OCI-LY1 (cell line): ENCODE measurements at regions not wholly inside any gene's neighbourhood (a gene's known extent, or its start where the extent isn't known, plus 50 kb on each side); places are given as distances from the start of the nearest gene placed in this dataset.

Source experiments
- H2AFZ ChIP-seq: fragments of 200-600 bp; sonication (generic), shearing (Covaris generic); 2 replicates; pipeline ENCODE4 v1.6.0; 2014; ENCODE audit warnings: antibody characterized with exemption, mild to moderate bottlenecking, low read length
- H3F3A ChIP-seq: fragments of 200-600 bp; sonication (generic), shearing (Covaris generic); 2 replicates; pipeline ENCODE4 v1.6.0; 2014; ENCODE audit warnings: mild to moderate bottlenecking, antibody characterized with exemption, low read length, moderate library complexity; ENCODE audit not compliant: insufficient read depth
- H3K27ac ChIP-seq: fragments of 200-600 bp; sonication (generic); 2 replicates; pipeline ENCODE4 v1.5.1; 2014; ENCODE audit warnings: low read length, mixed run types, mild to moderate bottlenecking, low read depth; ENCODE audit not compliant: poor library complexity, severe bottlenecking
- H3K27me3 ChIP-seq: fragments of 200-600 bp; sonication (generic); 2 replicates; pipeline ENCODE4 v1.6.0; 2014; ENCODE audit warnings: antibody characterized with exemption, mild to moderate bottlenecking, low read length, moderate library complexity; ENCODE audit not compliant: insufficient read depth
- H3K36me3 ChIP-seq: fragments of 200-600 bp; sonication (generic); 2 replicates; pipeline ENCODE4 v1.6.1; 2014; ENCODE audit warnings: mild to moderate bottlenecking, antibody characterized with exemption, low read length, moderate library complexity, mixed read lengths; ENCODE audit not compliant: insufficient read depth
- H3K4me1 ChIP-seq: fragments of 200-600 bp; sonication (generic); 2 replicates; pipeline ENCODE4 v1.5.1; 2014; ENCODE audit warnings: mild to moderate bottlenecking, low read length, moderate library complexity; ENCODE audit not compliant: insufficient read depth, severe bottlenecking
- H3K4me2 ChIP-seq: fragments of 200-600 bp; sonication (generic), shearing (Covaris generic); 2 replicates; pipeline ENCODE4 v1.6.1; 2014; ENCODE audit warnings: low read length
- H3K4me3 ChIP-seq: fragments of 200-600 bp; sonication (generic); 2 replicates; pipeline ENCODE4 v1.5.1; 2014; ENCODE audit warnings: low read length, low read depth, mild to moderate bottlenecking, mixed read lengths; ENCODE audit not compliant: poor library complexity, severe bottlenecking
- H3K79me2 ChIP-seq: fragments of 200-600 bp; shearing (Covaris generic); 2 replicates; pipeline ENCODE4 v1.6.1; 2016; ENCODE audit warnings: mixed run types, low read length, mixed read lengths; ENCODE audit not compliant: insufficient read depth
- H3K9ac ChIP-seq: fragments of 200-600 bp; sonication (generic), shearing (Covaris generic); 2 replicates; pipeline ENCODE4 v1.6.1; 2014; ENCODE audit warnings: mild to moderate bottlenecking, low read length, mixed read lengths
- H3K9me2 ChIP-seq: fragments of 200-600 bp; sonication (generic), shearing (Covaris generic); 2 replicates; pipeline ENCODE4 v1.6.1; 2014; ENCODE audit warnings: low read depth, mild to moderate bottlenecking, low read length, mixed read lengths
- H3K9me3 ChIP-seq: fragments of 200-600 bp; shearing (Covaris generic); 2 replicates; pipeline ENCODE4 v1.6.1; 2014; ENCODE audit warnings: low read length, mixed read lengths
- H4K20me1 ChIP-seq: fragments of 200-600 bp; sonication (generic), shearing (Covaris generic); 2 replicates; pipeline ENCODE4 v1.6.0; 2016; ENCODE audit warnings: mild to moderate bottlenecking, low read length; ENCODE audit not compliant: insufficient read depth
- CTCF ChIP-seq: fragments of 200-600 bp; sonication (generic), shearing (Covaris generic); IDR thresholded peaks from 2 replicates; pipeline ENCODE4 v1.5.1; 2017; ENCODE audit warnings: mild to moderate bottlenecking, antibody characterized with exemption, low read length, moderate library complexity, mixed read lengths
- EZH2 ChIP-seq: fragments of 200-600 bp; sonication (generic), shearing (Covaris generic); IDR thresholded peaks from 2 replicates; pipeline ENCODE4 v1.8.0; 2017; ENCODE audit warnings: borderline replicate concordance, mixed run types, mild to moderate bottlenecking, antibody characterized with exemption, low read length, moderate library complexity, mixed read lengths

- Histone ChIP-seq H3K9ac (peak overlapping the region; percentile 85), H3K79me2 (peaks cover 29% of the 10 kb centered on the region), H3K4me3 (peak overlapping the region; percentile 76), H3K4me1 (peaks cover 45% of the 10 kb centered on the region), H3K27me3 (no peaks in the 10 kb centered on the region), H3K9me2 (no peaks in the 10 kb centered on the region), H3K36me3 (no peaks in the 10 kb centered on the region), H4K20me1 (no peaks in the 10 kb centered on the region), H3K9me3 (no peaks in the 10 kb centered on the region), H3K4me2 (peak overlapping the region; percentile 72), H3F3A (no peaks in the 10 kb centered on the region), H3K27ac (peak overlapping the region; percentile 78), H2AFZ (no peak overlapping the region)
- TF ChIP-seq CTCF (no peak), EZH2 (no peak)
Observed at GRCh38 chr3:11719406-11720303, 75.9 kb upstream of the VGLL4 start.

GRCh38 chr3:11718637-11719405 is 75.1 kb upstream of the VGLL4 start:
- Histone ChIP-seq H3K36me3 (no peaks in the 10 kb centered on the region), H3K27me3 (no peaks in the 10 kb centered on the region), H3F3A (no peaks in the 10 kb centered on the region), H3K9ac (peak overlapping the region; percentile 69), H3K79me2 (peaks cover 32% of the 10 kb centered on the region), H3K9me3 (no peaks in the 10 kb centered on the region), H2AFZ (no peak overlapping the region), H3K4me1 (peaks cover 44% of the 10 kb centered on the region), H3K27ac (peak overlapping the region; percentile 78), H3K9me2 (no peaks in the 10 kb centered on the region), H4K20me1 (no peaks in the 10 kb centered on the region), H3K4me2 (peak overlapping the region; percentile 72), H3K4me3 (peak overlapping the region; percentile 76)
- TF ChIP-seq CTCF (no peak), EZH2 (no peak)

GRCh38 chr3:11717768-11718636 is 74.3 kb upstream of the VGLL4 start:
- H4K20me1 ChIP-seq = no peaks in the 10 kb centered on the region
- no peaks in the 10 kb centered on the region for H3F3A ChIP-seq
- H3K9me3 ChIP-seq = no peaks in the 10 kb centered on the region
- no peaks in the 10 kb centered on the region for H3K36me3 ChIP-seq
- peaks cover 49% of the 10 kb centered on the region for H3K4me1 ChIP-seq
- peak overlapping the region; percentile 69; the same call in 1 of the 2 replicates for H3K9ac ChIP-seq
- H3K4me2 ChIP-seq = peak overlapping the region; percentile 72
- no peak overlapping the region for H2AFZ ChIP-seq
- no peaks in the 10 kb centered on the region for H3K9me2 ChIP-seq
- peak overlapping the region; percentile 78 for H3K27ac ChIP-seq
- no peak for TF ChIP-seq EZH2
- TF ChIP-seq CTCF = no peak
- H3K79me2 ChIP-seq = peaks cover 32% of the 10 kb centered on the region
- H3K27me3 ChIP-seq = no peaks in the 10 kb centered on the region
- peak overlapping the region; percentile 76 for H3K4me3 ChIP-seq
